ENCODE measurements at regions not wholly inside any gene's neighbourhood (a gene's known extent, or its start where the extent isn't known, plus 50 kb on each side); places are given as distances from the start of the nearest gene placed in this dataset.

DNA sequence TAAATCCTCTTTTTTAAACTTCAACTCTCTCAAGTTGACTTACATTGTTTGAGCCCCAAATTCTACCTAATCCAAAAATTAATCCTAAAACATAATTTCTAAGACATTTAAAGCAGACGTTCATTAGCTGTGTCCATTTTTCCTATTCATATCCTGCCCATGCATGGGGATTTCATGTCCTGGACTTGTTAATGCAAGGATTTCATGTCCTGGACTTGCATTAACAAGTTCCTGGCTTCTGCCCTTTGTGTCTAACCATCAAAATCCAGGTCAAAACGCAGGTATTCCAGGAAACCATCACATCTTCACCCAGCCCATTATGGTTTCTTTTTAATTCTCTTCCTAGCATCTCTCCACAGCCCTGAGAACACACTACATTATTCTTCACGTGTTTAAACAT is 454.9 kb downstream of the KLF5 start:
- no TSS peak for BruUV-seq (replicated peaks)
- H3K36me3 ChIP-seq (ENCODE audit: control insufficient read depth, insufficient read depth, low read length) = no peaks in the 10 kb centered on the region
- H3K27me3 ChIP-seq (replicated peaks; ENCODE audit: control insufficient read depth, insufficient read depth, low read length) = no peaks in the 10 kb centered on the region
- POLR2A ChIA-PET = no interaction called here
- Mint-ChIP-seq H3K9me3 (ENCODE audit: unreplicated experiment) (no peaks in the 10 kb centered on the region), H3K27me3 (ENCODE audit: insufficient read depth, unreplicated experiment) (peaks cover 3% of the 10 kb centered on the region), H3K4me3 (ENCODE audit: unreplicated experiment) (no peak overlapping the region), H3K36me3 (ENCODE audit: insufficient read depth, unreplicated experiment) (no peaks in the 10 kb centered on the region), H3K27ac (ENCODE audit: unreplicated experiment) (no peak overlapping the region), H3K4me1 (ENCODE audit: low read depth, unreplicated experiment) (no peaks in the 10 kb centered on the region)
- H3K4me1 ChIP-seq = no peaks in the 10 kb centered on the region
- CTCF ChIA-PET = no interaction called here
- TF ChIP-seq, protein P1, sequence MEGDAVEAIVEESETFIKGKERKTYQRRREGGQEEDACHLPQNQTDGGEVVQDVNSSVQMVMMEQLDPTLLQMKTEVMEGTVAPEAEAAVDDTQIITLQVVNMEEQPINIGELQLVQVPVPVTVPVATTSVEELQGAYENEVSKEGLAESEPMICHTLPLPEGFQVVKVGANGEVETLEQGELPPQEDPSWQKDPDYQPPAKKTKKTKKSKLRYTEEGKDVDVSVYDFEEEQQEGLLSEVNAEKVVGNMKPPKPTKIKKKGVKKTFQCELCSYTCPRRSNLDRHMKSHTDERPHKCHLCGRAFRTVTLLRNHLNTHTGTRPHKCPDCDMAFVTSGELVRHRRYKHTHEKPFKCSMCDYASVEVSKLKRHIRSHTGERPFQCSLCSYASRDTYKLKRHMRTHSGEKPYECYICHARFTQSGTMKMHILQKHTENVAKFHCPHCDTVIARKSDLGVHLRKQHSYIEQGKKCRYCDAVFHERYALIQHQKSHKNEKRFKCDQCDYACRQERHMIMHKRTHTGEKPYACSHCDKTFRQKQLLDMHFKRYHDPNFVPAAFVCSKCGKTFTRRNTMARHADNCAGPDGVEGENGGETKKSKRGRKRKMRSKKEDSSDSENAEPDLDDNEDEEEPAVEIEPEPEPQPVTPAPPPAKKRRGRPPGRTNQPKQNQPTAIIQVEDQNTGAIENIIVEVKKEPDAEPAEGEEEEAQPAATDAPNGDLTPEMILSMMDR (IDR thresholded peaks at IDR 0.05; ENCODE audit: insufficient read depth in 1 of 2, low read depth in 1 of 2, low read length in 1 of 2, severe bottlenecking in 1 of 2, unreplicated experiment in 1 of 2) = no peak
- H3K4me3 ChIP-seq (ENCODE audit: low read depth, low read length) = no peak overlapping the region
- no peaks in the 10 kb centered on the region for H3K9me3 ChIP-seq
- intact Hi-C loops (cut with micrococcal nuclease; ENCODE audit: unreplicated experiment) = no loop called here
- DNase-seq = no peak

DNA sequence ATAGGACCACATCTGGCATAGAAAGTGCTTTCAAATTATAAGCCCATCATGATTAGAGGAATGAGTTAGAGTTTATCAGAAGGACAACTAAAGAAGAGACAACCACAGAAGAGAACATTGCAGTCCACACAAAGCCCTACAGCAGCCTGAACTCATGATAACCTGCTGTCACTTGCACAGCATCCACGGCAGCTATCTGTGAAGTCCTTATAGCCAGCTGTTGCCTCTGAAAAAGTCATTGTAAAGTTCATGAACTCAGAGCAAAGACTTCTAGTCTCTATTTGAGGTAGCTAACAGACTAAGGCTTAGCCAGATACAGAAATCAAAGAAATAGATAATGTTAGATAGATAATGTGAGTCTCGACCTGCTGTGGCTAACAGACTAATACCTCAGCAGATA is 450.0 kb downstream of the KLF5 start:
- DNase-seq = no peak
- H3K36me3 ChIP-seq (ENCODE audit: control insufficient read depth, insufficient read depth, low read length) = no peaks in the 10 kb centered on the region
- ChIA-PET CTCF (no interaction called here), POLR2A (no interaction called here)
- TF ChIP-seq, protein P1 (IDR thresholded peaks at IDR 0.05; ENCODE audit: insufficient read depth in 1 of 2, low read depth in 1 of 2, low read length in 1 of 2, severe bottlenecking in 1 of 2, unreplicated experiment in 1 of 2) = no peak
- Mint-ChIP-seq H3K9me3 (ENCODE audit: unreplicated experiment) (no peaks in the 10 kb centered on the region), H3K27me3 (ENCODE audit: insufficient read depth, unreplicated experiment) (peaks cover 7% of the 10 kb centered on the region), H3K4me3 (ENCODE audit: unreplicated experiment) (no peak overlapping the region), H3K27ac (ENCODE audit: unreplicated experiment) (no peak overlapping the region), H3K36me3 (ENCODE audit: insufficient read depth, unreplicated experiment) (no peaks in the 10 kb centered on the region), H3K4me1 (ENCODE audit: low read depth, unreplicated experiment) (no peaks in the 10 kb centered on the region)
- BruUV-seq (replicated peaks) = no TSS peak
- no peaks in the 10 kb centered on the region for H3K27me3 ChIP-seq (replicated peaks; ENCODE audit: control insufficient read depth, insufficient read depth, low read length)
- H3K9me3 ChIP-seq = no peaks in the 10 kb centered on the region
- intact Hi-C loops (cut with micrococcal nuclease; ENCODE audit: unreplicated experiment) = no loop called here
- H3K4me3 ChIP-seq (ENCODE audit: low read depth, low read length) = no peak overlapping the region
- H3K4me1 ChIP-seq = no peaks in the 10 kb centered on the region

DNA sequence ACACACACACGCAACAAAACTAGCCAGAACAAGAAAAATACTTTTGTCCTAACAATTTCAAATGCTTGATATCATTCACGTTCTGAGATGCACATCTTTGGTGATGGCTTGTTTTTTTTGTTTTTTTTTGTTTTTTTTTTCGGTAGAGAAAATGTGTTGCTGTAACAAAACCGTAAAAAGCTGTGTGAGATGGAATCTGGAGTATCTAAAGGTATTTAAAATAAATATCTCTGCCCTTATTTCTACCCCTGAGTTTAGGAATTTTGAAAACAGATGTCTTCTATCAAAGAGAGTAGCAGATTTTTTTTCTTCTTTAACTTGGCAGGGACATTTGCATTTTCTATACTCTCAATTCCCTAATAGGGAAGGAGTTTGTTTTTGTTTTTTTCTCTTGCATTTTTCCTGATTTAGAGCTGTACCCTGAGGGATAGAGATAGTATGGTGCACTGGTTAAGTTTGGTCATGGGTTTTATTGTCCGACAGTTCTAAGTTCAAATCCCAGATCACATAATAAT is 446.6 kb downstream of the KLF5 start:
- Histone ChIP-seq H3K4me1 (no peaks in the 10 kb centered on the region), H3K27me3 (replicated peaks; ENCODE audit: control insufficient read depth, insufficient read depth, low read length) (no peaks in the 10 kb centered on the region), H3K36me3 (ENCODE audit: control insufficient read depth, insufficient read depth, low read length) (no peaks in the 10 kb centered on the region), H3K4me3 (ENCODE audit: low read depth, low read length) (no peak overlapping the region), H3K9me3 (no peaks in the 10 kb centered on the region)
- intact Hi-C loops (cut with micrococcal nuclease; ENCODE audit: unreplicated experiment) = no loop called here
- ChIA-PET CTCF (no interaction called here), POLR2A (no interaction called here)
- Mint-ChIP-seq H3K4me1 (ENCODE audit: low read depth, unreplicated experiment) (no peaks in the 10 kb centered on the region), H3K36me3 (ENCODE audit: insufficient read depth, unreplicated experiment) (no peaks in the 10 kb centered on the region), H3K4me3 (ENCODE audit: unreplicated experiment) (no peak overlapping the region), H3K9me3 (ENCODE audit: unreplicated experiment) (no peaks in the 10 kb centered on the region), H3K27ac (ENCODE audit: unreplicated experiment) (no peak overlapping the region), H3K27me3 (ENCODE audit: insufficient read depth, unreplicated experiment) (peaks cover 4% of the 10 kb centered on the region)
- DNase-seq = no peak
- BruUV-seq (replicated peaks) = no TSS peak
- TF ChIP-seq, protein P1 (IDR thresholded peaks at IDR 0.05; ENCODE audit: insufficient read depth in 1 of 2, low read depth in 1 of 2, low read length in 1 of 2, severe bottlenecking in 1 of 2, unreplicated experiment in 1 of 2) = no peak

Measured in Caco-2 (cell line).